A673 (cell line): ENCODE measurements at regions not wholly inside any gene's neighbourhood (a gene's known extent, or its start where the extent isn't known, plus 50 kb on each side); places are given as distances from the start of the nearest gene placed in this dataset.

ENCODE experiments used
- BruUV-seq: library from RNA; stranded (reverse); fragments of 400-500 nt; replicated peaks from 2 replicates; lab custom pipeline; 2021; lab: Mats Ljungman, UMichigan
- CTCF ChIA-PET: fragments of 300-600 bp; sonication (Branson Sonifier 250); formaldehyde crosslinking; loops from one replicate; lab custom pipeline; 2022; ENCODE audit warnings: antibody characterized with exemption; lab: Charles Lee
- POLR2A ChIA-PET: fragments of 300-600 bp; sonication (Branson Sonifier 250); formaldehyde crosslinking; loops from one replicate; lab custom pipeline; 2022; ENCODE audit warnings: antibody characterized with exemption; ENCODE audit not compliant: low non-redundant PET; lab: Charles Lee
- DNase-seq: peaks from one replicate; pipeline ENCODE4 v3.0.0-alpha.2; 2015; ENCODE audit warnings: low spot score
- H3K27ac ChIP-seq: fragments of 200-600 bp; sonication (generic); 2 replicates; pipeline ENCODE4 v1.5.1; 2016; ENCODE audit warnings: mixed run types, low read depth, mild to moderate bottlenecking, mixed read lengths, antibody characterized with exemption, low read length; ENCODE audit not compliant: poor library complexity, severe bottlenecking
- H3K27me3 ChIP-seq: fragments of 200-600 bp; sonication (generic); replicated peaks from 2 replicates; pipeline ENCODE4 v1.6.1; 2017; ENCODE audit warnings: mixed run types, low read depth, mild to moderate bottlenecking, mixed read lengths, antibody characterized with exemption, low read length; ENCODE audit not compliant: insufficient read depth, poor library complexity
- H3K36me3 ChIP-seq: fragments of 200-600 bp; sonication (generic); 2 replicates; pipeline ENCODE4 v1.6.1; 2016; ENCODE audit warnings: mixed run types, mild to moderate bottlenecking, mixed read lengths, antibody characterized with exemption, low read length; ENCODE audit not compliant: insufficient read depth, poor library complexity, severe bottlenecking
- H3K4me1 ChIP-seq: fragments of 200-600 bp; sonication (generic); 2 replicates; pipeline ENCODE4 v1.6.1; 2017; ENCODE audit warnings: mixed run types, mild to moderate bottlenecking, mixed read lengths, antibody characterized with exemption, low read length; ENCODE audit not compliant: insufficient read depth, poor library complexity, severe bottlenecking
- H3K4me3 ChIP-seq: fragments of 200-600 bp; sonication (generic); 2 replicates; pipeline ENCODE4 v1.5.1; 2016; ENCODE audit warnings: low read depth, mixed run types, mild to moderate bottlenecking, mixed read lengths, low read length; ENCODE audit not compliant: poor library complexity, severe bottlenecking
- H3K9me3 ChIP-seq: fragments of 200-600 bp; sonication (generic); 2 replicates; pipeline ENCODE4 v1.6.1; 2016; ENCODE audit warnings: mixed run types, low read depth, mild to moderate bottlenecking, mixed read lengths, antibody characterized with exemption, low read length; ENCODE audit not compliant: poor library complexity, severe bottlenecking
- EZH2 ChIP-seq: fragments of 200-600 bp; sonication (generic); IDR thresholded peaks from 2 replicates; pipeline ENCODE4 v1.6.1; 2017; ENCODE audit warnings: borderline replicate concordance, low read depth, mild to moderate bottlenecking, mixed read lengths, antibody characterized with exemption, low read length; ENCODE audit not compliant: poor library complexity, severe bottlenecking
- intact Hi-C: fragments of 100-400 bp; cut with micrococcal nuclease; formaldehyde crosslinking; loops from one replicate; pipeline ENCODE4 v1.10.0; 2022; ENCODE audit not compliant: unreplicated experiment
- TF ChIP-seq, protein P1 (sequence below): fragments of 300-800, 200-600 bp; sonication (generic); conservative IDR thresholded peaks from 2 replicates; pipeline ENCODE4 v1.5.1; 2017; ENCODE audit warnings: low read depth, mild to moderate bottlenecking, antibody characterized with exemption, low read length, moderate library complexity, mixed read lengths

DNA sequence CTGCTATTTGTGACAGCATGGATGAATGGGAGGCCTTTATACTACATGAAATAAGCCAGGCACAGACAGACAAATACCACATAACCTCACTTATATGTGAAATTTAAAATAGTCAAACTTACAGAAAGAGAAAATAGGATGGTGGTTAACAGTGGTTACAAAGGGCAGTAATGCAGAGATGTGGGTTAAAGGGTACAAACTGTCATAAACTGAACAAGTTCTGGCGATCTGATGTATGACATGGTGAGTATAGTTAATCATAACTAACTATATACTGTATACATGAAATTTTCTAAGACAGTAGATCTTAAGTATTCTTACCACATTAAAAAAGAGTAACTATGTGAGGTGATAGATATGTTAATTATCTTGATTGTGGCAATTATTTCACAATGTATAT, 558.1 kb upstream of the ZNF804A start:
- intact Hi-C loops, result no loop called here
- POLR2A ChIA-PET, result no interaction called here
- DNase-seq, result no peak
- CTCF ChIA-PET, result no interaction called here
- no peak overlapping the region for H3K27ac ChIP-seq
- H3K27me3 ChIP-seq, result no peaks in the 10 kb centered on the region
- no peaks in the 10 kb centered on the region for H3K36me3 ChIP-seq
- BruUV-seq, result no TSS peak
- H3K4me3 ChIP-seq, result no peak overlapping the region
- H3K4me1 ChIP-seq, result no peaks in the 10 kb centered on the region
- H3K9me3 ChIP-seq, result no peaks in the 10 kb centered on the region
- TF ChIP-seq EZH2, result no peak
- TF ChIP-seq, protein P1, sequence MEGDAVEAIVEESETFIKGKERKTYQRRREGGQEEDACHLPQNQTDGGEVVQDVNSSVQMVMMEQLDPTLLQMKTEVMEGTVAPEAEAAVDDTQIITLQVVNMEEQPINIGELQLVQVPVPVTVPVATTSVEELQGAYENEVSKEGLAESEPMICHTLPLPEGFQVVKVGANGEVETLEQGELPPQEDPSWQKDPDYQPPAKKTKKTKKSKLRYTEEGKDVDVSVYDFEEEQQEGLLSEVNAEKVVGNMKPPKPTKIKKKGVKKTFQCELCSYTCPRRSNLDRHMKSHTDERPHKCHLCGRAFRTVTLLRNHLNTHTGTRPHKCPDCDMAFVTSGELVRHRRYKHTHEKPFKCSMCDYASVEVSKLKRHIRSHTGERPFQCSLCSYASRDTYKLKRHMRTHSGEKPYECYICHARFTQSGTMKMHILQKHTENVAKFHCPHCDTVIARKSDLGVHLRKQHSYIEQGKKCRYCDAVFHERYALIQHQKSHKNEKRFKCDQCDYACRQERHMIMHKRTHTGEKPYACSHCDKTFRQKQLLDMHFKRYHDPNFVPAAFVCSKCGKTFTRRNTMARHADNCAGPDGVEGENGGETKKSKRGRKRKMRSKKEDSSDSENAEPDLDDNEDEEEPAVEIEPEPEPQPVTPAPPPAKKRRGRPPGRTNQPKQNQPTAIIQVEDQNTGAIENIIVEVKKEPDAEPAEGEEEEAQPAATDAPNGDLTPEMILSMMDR, result no peak

DNA sequence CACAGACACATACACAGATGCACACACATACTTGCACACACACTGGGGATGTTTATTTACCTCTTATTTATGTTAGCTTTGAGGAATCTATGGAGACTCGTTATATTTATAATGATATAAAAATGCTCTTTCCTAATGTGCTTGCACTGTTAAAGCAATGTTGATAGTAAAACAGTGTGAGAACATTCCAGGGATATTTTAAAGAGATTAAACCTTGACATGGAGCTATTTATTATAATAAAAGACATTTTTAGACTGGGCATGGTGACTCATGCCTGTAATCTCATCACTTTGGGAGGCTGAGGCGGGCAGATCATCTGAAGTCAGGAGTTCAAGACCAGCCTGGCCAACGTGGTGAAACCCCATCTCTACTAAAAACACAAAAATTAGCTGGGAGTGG, 557.3 kb upstream of the ZNF804A start:
- Histone ChIP-seq H3K4me3 (no peak overlapping the region), H3K9me3 (no peaks in the 10 kb centered on the region), H3K36me3 (no peaks in the 10 kb centered on the region), H3K27ac (no peak overlapping the region), H3K27me3 (no peaks in the 10 kb centered on the region), H3K4me1 (no peaks in the 10 kb centered on the region)
- intact Hi-C loops, result no loop called here
- no TSS peak for BruUV-seq
- POLR2A ChIA-PET, result no interaction called here
- CTCF ChIA-PET, result no interaction called here
- DNase-seq, result no peak
- TF ChIP-seq EZH2, result no peak
- TF ChIP-seq, protein P1, result no peak

- CTCF ChIA-PET, result no interaction called here
- BruUV-seq, result no TSS peak
- H3K27me3 ChIP-seq, result no peaks in the 10 kb centered on the region
- no peak overlapping the region for H3K27ac ChIP-seq
- POLR2A ChIA-PET, result no interaction called here
- no peak overlapping the region for H3K4me3 ChIP-seq
- H3K36me3 ChIP-seq, result no peaks in the 10 kb centered on the region
- H3K9me3 ChIP-seq, result no peaks in the 10 kb centered on the region
- intact Hi-C loops, result no loop called here
- no peak for DNase-seq
- no peaks in the 10 kb centered on the region for H3K4me1 ChIP-seq
- TF ChIP-seq, protein P1, result no peak
- no peak for TF ChIP-seq EZH2
Observed at GRCh38 chr2:184041777-184042176, 556.6 kb upstream of the ZNF804A start.
